IMR-90 (cell line): ENCODE measurements at regions not wholly inside any gene's neighbourhood (a gene's known extent, or its start where the extent isn't known, plus 50 kb on each side); places are given as distances from the start of the nearest gene placed in this dataset.

ENCODE experiments used
- ATAC-seq: fragments of 200-7000 bp; cut with Tn5 transposase; 2 replicates; pipeline ENCODE4 v1.9.1; 2020; ENCODE audit warnings: low read depth, mild to moderate bottlenecking, moderate library complexity
- BruUV-seq: library from RNA; stranded (reverse); fragments of 400-500 nt; replicated peaks from 2 replicates; lab custom pipeline; 2021; lab: Mats Ljungman, UMichigan
- CTCF ChIA-PET: fragments of 300-600 bp; formaldehyde crosslinking; extraction: SDS; loops from one replicate; lab custom pipeline; 2021; ENCODE audit warnings: antibody characterized with exemption; lab: Yijun Ruan, JAX
- POLR2A ChIA-PET: fragments of 300-600 bp; sonication (Branson Sonifier 250); formaldehyde crosslinking; loops from one replicate; lab custom pipeline; 2022; ENCODE audit warnings: antibody characterized with exemption; ENCODE audit not compliant: unreplicated experiment; lab: Charles Lee
- DNase-seq: peaks from one replicate; pipeline ENCODE4 v3.0.0; 2013
- H2AFZ ChIP-seq: replicated peaks from 2 replicates; pipeline ENCODE3; 2013; ENCODE audit warnings: low read length, mild to moderate bottlenecking; ENCODE audit not compliant: poor library complexity
- H2AK5ac ChIP-seq: 2 replicates; pipeline ENCODE4 v1.6.1; 2013; ENCODE audit warnings: low read depth, low read length, inconsistent platforms
- H2AK9ac ChIP-seq: replicated peaks from 2 replicates; pipeline ENCODE3; 2013; ENCODE audit warnings: mild to moderate bottlenecking, low read depth, low read length, moderate library complexity; ENCODE audit not compliant: poor library complexity
- H2BK120ac ChIP-seq: 2 replicates; pipeline ENCODE4 v1.6.1; 2013; ENCODE audit warnings: low read depth, low read length, inconsistent platforms
- H2BK15ac ChIP-seq: 3 replicates; pipeline ENCODE4 v1.6.1; 2013; ENCODE audit warnings: low read depth, low read length, inconsistent platforms
- H2BK20ac ChIP-seq: 2 replicates; pipeline ENCODE4 v1.6.1; 2013; ENCODE audit warnings: low read depth, mild to moderate bottlenecking, inconsistent platforms, low read length, moderate library complexity
- H2BK5ac ChIP-seq: 2 replicates; pipeline ENCODE4 v1.6.1; 2013; ENCODE audit warnings: mild to moderate bottlenecking, low read depth, low read length, inconsistent platforms; ENCODE audit not compliant: poor library complexity, severe bottlenecking
- H3K14ac ChIP-seq: replicated peaks from 2 replicates; pipeline ENCODE4 v1.6.1; 2013; ENCODE audit warnings: low read depth, low read length, inconsistent platforms
- H3K18ac ChIP-seq: 2 replicates; pipeline ENCODE4 v1.6.1; 2013; ENCODE audit warnings: low read depth, low read length, control low read depth
- H3K23ac ChIP-seq: 2 replicates; pipeline ENCODE4 v1.6.1; 2013; ENCODE audit warnings: low read depth, low read length, inconsistent platforms
- H3K27ac ChIP-seq: 2 replicates; pipeline ENCODE4 v1.5.1; 2013; ENCODE audit warnings: mild to moderate bottlenecking, control low read depth, low read length; ENCODE audit not compliant: insufficient read depth
- H3K27me3 ChIP-seq: 2 replicates; pipeline ENCODE4 v1.6.1; 2013; ENCODE audit warnings: low read length; ENCODE audit not compliant: control insufficient read depth, insufficient read depth
- H3K36me3 ChIP-seq: 2 replicates; pipeline ENCODE4 v1.6.1; 2013; ENCODE audit warnings: low read length, mixed read lengths; ENCODE audit not compliant: control insufficient read depth, insufficient read depth
- H3K4ac ChIP-seq: 2 replicates; pipeline ENCODE4 v1.6.1; 2013; ENCODE audit warnings: low read depth, low read length, inconsistent platforms
- H3K4me1 ChIP-seq: 2 replicates; pipeline ENCODE4 v1.6.1; 2013; ENCODE audit warnings: low read length, mixed read lengths; ENCODE audit not compliant: control insufficient read depth, insufficient read depth
- H3K4me2 ChIP-seq: 2 replicates; pipeline ENCODE4 v1.6.1; 2013; ENCODE audit warnings: low read depth, mild to moderate bottlenecking, control low read depth, low read length, moderate library complexity
- H3K4me3 ChIP-seq: 2 replicates; pipeline ENCODE4 v1.5.1; 2013; ENCODE audit warnings: low read depth, mild to moderate bottlenecking, control low read depth, low read length, moderate library complexity; ENCODE audit not compliant: insufficient read depth
- H3K56ac ChIP-seq: 2 replicates; pipeline ENCODE4 v1.6.1; 2013; ENCODE audit warnings: low read length, inconsistent platforms; ENCODE audit not compliant: insufficient read depth; ENCODE audit errors: extremely low read depth
- H3K79me1 ChIP-seq, 2 experiments: 2 replicates each; pipeline ENCODE4 v1.6.1; 2013; ENCODE audit warnings: low read length in 2 of 2, inconsistent platforms in 1 of 2, low read depth in 1 of 2
- H3K9ac ChIP-seq: 2 replicates; pipeline ENCODE4 v1.6.1; 2013; ENCODE audit warnings: low read depth, low read length, control low read depth
- H3K9me1 ChIP-seq: 2 replicates; pipeline ENCODE4 v1.6.1; 2013; ENCODE audit warnings: low read length, inconsistent platforms; ENCODE audit not compliant: insufficient read depth
- H3K9me3 ChIP-seq: 2 replicates; pipeline ENCODE4 v1.6.1; 2013; ENCODE audit warnings: low read length; ENCODE audit not compliant: control insufficient read depth, insufficient read depth
- H4K20me1 ChIP-seq: 2 replicates; pipeline ENCODE4 v1.6.1; 2013; ENCODE audit warnings: low read length, inconsistent platforms; ENCODE audit not compliant: insufficient read depth
- H4K5ac ChIP-seq: 2 replicates; pipeline ENCODE4 v1.6.1; 2013; ENCODE audit warnings: mild to moderate bottlenecking, low read depth, low read length, control low read depth
- H4K8ac ChIP-seq, 2 experiments: 2 replicates each; pipeline ENCODE4 v1.6.1; 2013; ENCODE audit warnings: low read depth in 2 of 2, low read length in 2 of 2, control low read depth in 1 of 2, inconsistent platforms in 1 of 2
- H4K91ac ChIP-seq: 2 replicates; pipeline ENCODE4 v1.6.1; 2013; ENCODE audit warnings: low read depth, low read length, inconsistent platforms; ENCODE audit not compliant: insufficient read depth
- CEBPB ChIP-seq: IDR thresholded peaks from 2 replicates; pipeline ENCODE4 v1.6.1; 2012; ENCODE audit warnings: low read depth, low read length, improper control_type of control experiment
- FOS ChIP-seq: fragments of 150-350 bp; IDR thresholded peaks from 2 replicates; pipeline ENCODE4 v1.6.1; 2016; ENCODE audit warnings: low read depth, low read length
- MAFK ChIP-seq: IDR thresholded peaks from 2 replicates; pipeline ENCODE4 v1.6.1; 2012; ENCODE audit warnings: low read depth, low read length, improper control_type of control experiment
- WGBS, 2 experiments: methylation state at CpG; one replicate each; pipeline versions ENCODE4 v1.1.5 to v1.1.7; 2013; ENCODE audit warnings: missing lambda C conversion rate in 2 of 2; ENCODE audit not compliant: insufficient read length in 1 of 2; ENCODE audit errors: extremely low coverage in 2 of 2; 5-methylcytosine and 5-hydroxymethylcytosine counted together
- dilution Hi-C: fragments of 300-500 bp; cut with HindIII; formaldehyde crosslinking; loops from one replicate; pipeline ENCODE4 v1.14.3; 2018; ENCODE audit warnings: low sequenced_read_pairs; ENCODE audit not compliant: unreplicated experiment
- in situ Hi-C: fragments of 300-500 bp; cut with MboI; formaldehyde crosslinking; loops from 3 replicates; pipeline ENCODE4 v1.14.3; 2019; ENCODE audit warnings: low sequenced_read_pairs, inconsistent platforms, mixed read lengths
- intact Hi-C: fragments of 100-400 bp; cut with micrococcal nuclease; formaldehyde crosslinking; loops from 2 replicates; pipeline ENCODE4 v1.10.0; 2022

DNA sequence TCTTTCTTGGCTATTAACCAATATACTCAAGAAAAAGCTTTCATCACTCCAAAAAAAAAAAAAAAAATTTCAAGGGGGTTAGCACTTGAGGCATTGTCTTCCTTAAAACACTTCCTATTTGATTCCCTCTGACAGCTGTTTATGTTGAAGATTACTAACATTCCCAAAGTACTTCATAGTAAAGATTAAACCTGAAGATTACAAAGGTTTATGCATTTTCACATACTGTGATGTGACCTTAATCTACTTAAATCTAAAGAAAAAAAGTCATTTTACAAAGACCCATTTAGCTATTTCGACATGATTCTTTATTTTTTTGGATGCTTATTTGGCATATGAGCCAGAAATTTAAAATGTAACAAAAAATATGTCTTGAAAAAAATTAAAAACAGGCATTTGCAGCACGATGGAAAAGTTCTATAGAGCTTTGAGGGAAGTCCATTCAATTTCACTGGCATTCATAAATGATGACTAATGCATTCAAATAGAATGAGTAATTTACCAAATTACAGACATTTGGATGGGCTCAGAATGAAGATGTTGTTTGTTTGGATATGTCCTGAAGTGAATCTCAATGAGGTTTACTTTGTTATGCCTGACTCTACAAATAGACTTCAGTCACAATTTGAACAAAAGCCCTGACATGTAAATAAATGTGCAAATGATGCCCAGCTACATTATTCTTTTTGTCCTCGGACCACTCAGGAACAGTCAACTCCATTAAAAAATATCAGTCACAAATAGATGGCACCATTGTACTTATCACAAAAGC, 674.6 kb upstream of the MARCKS start:
- DNase-seq (peak; percentile 83), ATAC-seq (peak; percentile 47)
- intact Hi-C loops = loop anchor here (5.0 kb wide), 2 partner anchors 195 to 400 kb away; no protein-coding TSS in a partner anchor
- Histone ChIP-seq H2AK9ac (no peak overlapping the region), H3K27me3 (no peaks in the 10 kb centered on the region), H2BK120ac (peak overlapping the region; percentile 77), H3K9me3 (no peaks in the 10 kb centered on the region), H3K9ac (no peak overlapping the region), H3K9me1 (peaks cover 13% of the 10 kb centered on the region), H2BK20ac (peak overlapping the region; percentile 77), H3K36me3 (no peaks in the 10 kb centered on the region), H4K8ac (peak overlapping the region; percentile 42 to 96; a peak in 3 of 4 replicates), H3K56ac (0 out of 2 replicates have a peak overlapping the region, but pooled peaks have one; percentile 44), H3K18ac (peak overlapping the region; percentile 97), H3K79me1 (no peaks in the 10 kb centered on the region), H3K23ac (peak overlapping the region; percentile 66; the same call in 1 of the 2 replicates), H3K4me1 (peaks cover 13% of the 10 kb centered on the region), H3K27ac (no peak overlapping the region; the same call in 1 of the 2 replicates), H3K4me3 (no peak overlapping the region), H4K5ac (peak overlapping the region; percentile 94), H2AFZ (no peak overlapping the region), H2BK15ac (peak overlapping the region; percentile 96; the same call in 2 of the 3 replicates), H3K4me2 (peak overlapping the region; percentile 61; the same call in 1 of the 2 replicates), H3K14ac (no peak overlapping the region; the same call in 1 of the 2 replicates), H3K4ac (peak overlapping the region; percentile 85; the same call in 1 of the 2 replicates), H2BK5ac (peak overlapping the region; percentile 83), H4K20me1 (no peaks in the 10 kb centered on the region), H4K91ac (peak overlapping the region; percentile 94), H2AK5ac (no peak overlapping the region)
- POLR2A ChIA-PET = no interaction called here
- 45% methylated on average over 1 of the region's 3 CpGs; no CpG with 5 or more reads in 1 of the 2 experiments for WGBS, 2 experiments
- dilution Hi-C loops = no loop called here
- BruUV-seq = no TSS peak
- in situ Hi-C loops = no loop called here
- TF ChIP-seq MAFK = peak; percentile 48
- TF ChIP-seq FOS = peak; percentile 80
- TF ChIP-seq CEBPB = no peak
- CTCF ChIA-PET = interaction anchor here (0.9 kb wide), 1 partner anchor 389 kb away, joined by 3 read pairs; no protein-coding TSS in a partner anchor
